ENCODE measurements at regions not wholly inside any gene's neighbourhood (a gene's known extent, or its start where the extent isn't known, plus 50 kb on each side); places are given as distances from the start of the nearest gene placed in this dataset.

DNA sequence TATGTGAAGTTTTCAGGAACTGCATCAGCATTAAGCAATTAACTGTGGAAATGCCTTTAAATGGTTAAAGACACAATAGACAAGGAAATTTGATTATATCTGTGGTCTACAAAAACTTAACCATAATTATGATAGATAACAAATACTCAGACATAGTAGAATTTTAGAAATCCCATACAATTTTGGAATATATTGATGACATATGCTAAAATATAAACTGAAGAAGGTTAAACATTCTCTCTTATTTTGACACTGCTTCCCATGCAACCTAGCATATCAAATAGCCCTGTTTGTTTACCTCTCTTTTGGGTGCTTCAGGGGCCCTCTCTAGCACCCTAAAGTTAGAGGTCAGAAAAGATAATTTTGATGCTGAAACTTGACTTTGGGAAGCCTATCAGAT, 1274.8 kb upstream of the SLC39A10 start:
- DNase-seq (ENCODE audit: low read depth, low spot score) (no peak), FAIRE-seq (no peak)
- no peak overlapping the region for H3K27ac ChIP-seq (ENCODE audit: insufficient read depth, low read depth, low read length)
- no TSS peak for BruUV-seq (replicated peaks)
- POLR2A ChIA-PET = no interaction called here
- H3K4me1 ChIP-seq (ENCODE audit: control insufficient read depth, extremely low read depth, insufficient read depth, low read length) = no peaks in the 10 kb centered on the region
- H3K9me3 ChIP-seq (replicated peaks; ENCODE audit: control insufficient read depth, insufficient read depth, low read length) = peaks cover 3% of the 10 kb centered on the region
- CTCF ChIA-PET = no interaction called here
- dilution Hi-C loops (cut with MboI; ENCODE audit: extremely low pct_ligation_motif_present, low sequenced_read_pairs) (no loop called here), intact Hi-C loops (cut with micrococcal nuclease) (no loop called here)
- H4K20me1 ChIP-seq (replicated peaks; ENCODE audit: control insufficient read depth, extremely low read depth, insufficient read depth, low read length) = no peaks in the 10 kb centered on the region
- no peak overlapping the region for H2AFZ ChIP-seq (ENCODE audit: low read depth, low read length)
- H3K4me2 ChIP-seq (ENCODE audit: insufficient read depth, low read length) = no peak overlapping the region
- no peaks in the 10 kb centered on the region for H3K27me3 ChIP-seq (ENCODE audit: control insufficient read depth in 2 of 2, insufficient read depth in 2 of 2, low read length in 2 of 2)
- H3K79me2 ChIP-seq (ENCODE audit: control insufficient read depth, insufficient read depth, low read length) = no peaks in the 10 kb centered on the region
- H3K36me3 ChIP-seq (ENCODE audit: control insufficient read depth in 2 of 2, extremely low read depth in 1 of 2, insufficient read depth in 2 of 2, low read length in 2 of 2) = no peaks in the 10 kb centered on the region
- no peak overlapping the region for H3K4me3 ChIP-seq (replicated peaks in 1 of 3; ENCODE audit: insufficient read depth in 1 of 3, low read depth in 1 of 3, low read length in 3 of 3)
- no peak overlapping the region for H3K9ac ChIP-seq (replicated peaks; ENCODE audit: extremely low read depth, insufficient read depth, low read length)
- TF ChIP-seq JUN (IDR thresholded peaks at IDR 0.05; ENCODE audit: borderline replicate concordance, insufficient read depth, insufficient read length, low read depth) (no peak), FOS (IDR thresholded peaks at IDR 0.05; ENCODE audit: borderline replicate concordance, insufficient read depth, low read length) (no peak), MYC (IDR thresholded peaks at IDR 0.05; ENCODE audit: low read depth, low read length) (no peak), GATA2 (IDR thresholded peaks at IDR 0.05; ENCODE audit: insufficient read depth, insufficient read length, low read depth, low read length) (no peak), POLR2A (IDR thresholded peaks at IDR 0.05; ENCODE audit: low read depth, low read length) (no peak), EZH2 (IDR thresholded peaks at IDR 0.05; ENCODE audit: borderline replicate concordance, low read depth, low read length, severe bottlenecking) (no peak), POLR2AphosphoS5 (IDR thresholded peaks at IDR 0.05; ENCODE audit: insufficient read depth, low read depth, low read length) (no peak)
- TF ChIP-seq, protein P1, sequence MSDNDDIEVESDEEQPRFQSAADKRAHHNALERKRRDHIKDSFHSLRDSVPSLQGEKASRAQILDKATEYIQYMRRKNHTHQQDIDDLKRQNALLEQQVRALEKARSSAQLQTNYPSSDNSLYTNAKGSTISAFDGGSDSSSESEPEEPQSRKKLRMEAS (IDR thresholded peaks at IDR 0.05; ENCODE audit: insufficient read depth, insufficient read length) = no peak
- TF ChIP-seq, protein P2, sequence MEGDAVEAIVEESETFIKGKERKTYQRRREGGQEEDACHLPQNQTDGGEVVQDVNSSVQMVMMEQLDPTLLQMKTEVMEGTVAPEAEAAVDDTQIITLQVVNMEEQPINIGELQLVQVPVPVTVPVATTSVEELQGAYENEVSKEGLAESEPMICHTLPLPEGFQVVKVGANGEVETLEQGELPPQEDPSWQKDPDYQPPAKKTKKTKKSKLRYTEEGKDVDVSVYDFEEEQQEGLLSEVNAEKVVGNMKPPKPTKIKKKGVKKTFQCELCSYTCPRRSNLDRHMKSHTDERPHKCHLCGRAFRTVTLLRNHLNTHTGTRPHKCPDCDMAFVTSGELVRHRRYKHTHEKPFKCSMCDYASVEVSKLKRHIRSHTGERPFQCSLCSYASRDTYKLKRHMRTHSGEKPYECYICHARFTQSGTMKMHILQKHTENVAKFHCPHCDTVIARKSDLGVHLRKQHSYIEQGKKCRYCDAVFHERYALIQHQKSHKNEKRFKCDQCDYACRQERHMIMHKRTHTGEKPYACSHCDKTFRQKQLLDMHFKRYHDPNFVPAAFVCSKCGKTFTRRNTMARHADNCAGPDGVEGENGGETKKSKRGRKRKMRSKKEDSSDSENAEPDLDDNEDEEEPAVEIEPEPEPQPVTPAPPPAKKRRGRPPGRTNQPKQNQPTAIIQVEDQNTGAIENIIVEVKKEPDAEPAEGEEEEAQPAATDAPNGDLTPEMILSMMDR (IDR thresholded peaks at IDR 0.05; ENCODE audit: extremely low read depth in 1 of 2, insufficient read depth in 1 of 2, low read depth in 1 of 2, low read length in 2 of 2) = no peak
- H3K9me1 ChIP-seq (replicated peaks; ENCODE audit: control insufficient read depth, extremely low read depth, insufficient read depth, low read length) = no peaks in the 10 kb centered on the region

Measured in endothelial cell of umbilical vein (primary cell).